ENCODE measurements at regions not wholly inside any gene's neighbourhood (a gene's known extent, or its start where the extent isn't known, plus 50 kb on each side); places are given as distances from the start of the nearest gene placed in this dataset.

- no peaks in the 10 kb centered on the region for H3K36me3 Mint-ChIP-seq
- peaks cover 30% of the 10 kb centered on the region for H3K27me3 Mint-ChIP-seq
- no peaks in the 10 kb centered on the region for H3K9me3 Mint-ChIP-seq
- no peak overlapping the region for H3K27ac Mint-ChIP-seq
- H3K4me1 Mint-ChIP-seq: no peaks in the 10 kb centered on the region
- H3K4me3 Mint-ChIP-seq: no peak overlapping the region
Observed at GRCh38 chr1:37262439-37263170, 211.8 kb upstream of the ZC3H12A start.

GRCh38 chr1:37265156-37265555, 209.2 kb upstream of the ZC3H12A start:
- no peak overlapping the region for H3K27ac Mint-ChIP-seq
- H3K27me3 Mint-ChIP-seq: peaks cover 17% of the 10 kb centered on the region
- no peaks in the 10 kb centered on the region for H3K4me1 Mint-ChIP-seq
- H3K9me3 Mint-ChIP-seq: no peaks in the 10 kb centered on the region
- no peak overlapping the region for H3K4me3 Mint-ChIP-seq
- H3K36me3 Mint-ChIP-seq: no peaks in the 10 kb centered on the region

- Mint-ChIP-seq H3K4me3 (no peak overlapping the region), H3K27ac (no peak overlapping the region), H3K36me3 (no peaks in the 10 kb centered on the region), H3K27me3 (peaks cover 16% of the 10 kb centered on the region), H3K9me3 (no peaks in the 10 kb centered on the region), H3K4me1 (no peaks in the 10 kb centered on the region)
Observed at GRCh38 chr1:37265786-37266667, 208.4 kb upstream of the ZC3H12A start.

- H3K27me3 Mint-ChIP-seq: peaks cover 12% of the 10 kb centered on the region
- no peaks in the 10 kb centered on the region for H3K36me3 Mint-ChIP-seq
- H3K4me1 Mint-ChIP-seq: no peaks in the 10 kb centered on the region
- H3K4me3 Mint-ChIP-seq: no peak overlapping the region
- no peak overlapping the region for H3K27ac Mint-ChIP-seq
- H3K9me3 Mint-ChIP-seq: no peaks in the 10 kb centered on the region
Observed at GRCh38 chr1:37267111-37267835, 207.1 kb upstream of the ZC3H12A start.

- H3K4me1 Mint-ChIP-seq: no peaks in the 10 kb centered on the region
Observed at GRCh38 chr1:37270639-37271038, 203.7 kb upstream of the ZC3H12A start.

GRCh38 chr1:37272626-37273025, 201.8 kb upstream of the ZC3H12A start:
- H3K9me3 Mint-ChIP-seq: no peaks in the 10 kb centered on the region
- H3K4me1 Mint-ChIP-seq: no peaks in the 10 kb centered on the region
- no peaks in the 10 kb centered on the region for H3K36me3 Mint-ChIP-seq
- peaks cover 5% of the 10 kb centered on the region for H3K27me3 Mint-ChIP-seq
- H3K4me3 Mint-ChIP-seq: no peak overlapping the region
- H3K27ac Mint-ChIP-seq: no peak overlapping the region

More at GRCh38 chr1:37270639-37271038, 203.7 kb upstream of the ZC3H12A start:
- Mint-ChIP-seq H3K27me3 (peaks cover 5% of the 10 kb centered on the region), H3K36me3 (no peaks in the 10 kb centered on the region), H3K4me3 (no peak overlapping the region), H3K9me3 (no peaks in the 10 kb centered on the region), H3K27ac (no peak overlapping the region)

GRCh38 chr1:37274486-37274885, 199.9 kb upstream of the ZC3H12A start:
- peaks cover under 1% of the 10 kb centered on the region for H3K9me3 Mint-ChIP-seq
- H3K36me3 Mint-ChIP-seq: no peaks in the 10 kb centered on the region
- no peaks in the 10 kb centered on the region for H3K4me1 Mint-ChIP-seq
- no peak overlapping the region for H3K27ac Mint-ChIP-seq
- H3K4me3 Mint-ChIP-seq: no peak overlapping the region
- H3K27me3 Mint-ChIP-seq: peaks cover 9% of the 10 kb centered on the region

GRCh38 chr1:37274938-37275631, 199.3 kb upstream of the ZC3H12A start:
- Mint-ChIP-seq H3K27me3 (peaks cover 14% of the 10 kb centered on the region), H3K4me1 (no peaks in the 10 kb centered on the region), H3K27ac (no peak overlapping the region)

GRCh38 chr1:37277366-37277765, 197.0 kb upstream of the ZC3H12A start:
- peaks cover 18% of the 10 kb centered on the region for H3K27me3 Mint-ChIP-seq
- no peak overlapping the region for H3K4me3 Mint-ChIP-seq
- peak overlapping the region; percentile 52 for H3K27ac Mint-ChIP-seq
- no peaks in the 10 kb centered on the region for H3K4me1 Mint-ChIP-seq
- no peaks in the 10 kb centered on the region for H3K36me3 Mint-ChIP-seq
- H3K9me3 Mint-ChIP-seq: peaks cover 11% of the 10 kb centered on the region

More at GRCh38 chr1:37274938-37275631, 199.3 kb upstream of the ZC3H12A start:
- no peaks in the 10 kb centered on the region for H3K36me3 Mint-ChIP-seq
- peaks cover 6% of the 10 kb centered on the region for H3K9me3 Mint-ChIP-seq
- H3K4me3 Mint-ChIP-seq: no peak overlapping the region

- H3K27ac Mint-ChIP-seq: no peak overlapping the region
- no peaks in the 10 kb centered on the region for H3K4me1 Mint-ChIP-seq
- H3K36me3 Mint-ChIP-seq: no peaks in the 10 kb centered on the region
- peaks cover 26% of the 10 kb centered on the region for H3K27me3 Mint-ChIP-seq
- H3K4me3 Mint-ChIP-seq: no peak overlapping the region
- H3K9me3 Mint-ChIP-seq: peaks cover 19% of the 10 kb centered on the region
Observed at GRCh38 chr1:37281354-37281753, 193.0 kb upstream of the ZC3H12A start.

- Mint-ChIP-seq H3K27me3 (peaks cover 26% of the 10 kb centered on the region), H3K4me1 (no peaks in the 10 kb centered on the region), H3K36me3 (no peaks in the 10 kb centered on the region)
Observed at GRCh38 chr1:37282764-37283163, 191.6 kb upstream of the ZC3H12A start.

GRCh38 chr1:37284053-37284452, 190.3 kb upstream of the ZC3H12A start:
- H3K27ac Mint-ChIP-seq: no peak overlapping the region
- H3K27me3 Mint-ChIP-seq: peaks cover 21% of the 10 kb centered on the region
- no peaks in the 10 kb centered on the region for H3K36me3 Mint-ChIP-seq
- peaks cover 19% of the 10 kb centered on the region for H3K9me3 Mint-ChIP-seq
- H3K4me3 Mint-ChIP-seq: no peak overlapping the region
- no peaks in the 10 kb centered on the region for H3K4me1 Mint-ChIP-seq

More at GRCh38 chr1:37282764-37283163, 191.6 kb upstream of the ZC3H12A start:
- H3K9me3 Mint-ChIP-seq: peaks cover 19% of the 10 kb centered on the region
- H3K27ac Mint-ChIP-seq: no peak overlapping the region
- no peak overlapping the region for H3K4me3 Mint-ChIP-seq

- no peaks in the 10 kb centered on the region for H3K36me3 Mint-ChIP-seq
- H3K4me1 Mint-ChIP-seq: no peaks in the 10 kb centered on the region
- H3K27me3 Mint-ChIP-seq: peaks cover 10% of the 10 kb centered on the region
- no peak overlapping the region for H3K4me3 Mint-ChIP-seq
- no peak overlapping the region for H3K27ac Mint-ChIP-seq
- H3K9me3 Mint-ChIP-seq: peaks cover 7% of the 10 kb centered on the region
Observed at GRCh38 chr1:37286881-37287280, 187.5 kb upstream of the ZC3H12A start.

GRCh38 chr1:37288900-37289299, 185.5 kb upstream of the ZC3H12A start:
- Mint-ChIP-seq H3K27ac (no peak overlapping the region), H3K36me3 (no peaks in the 10 kb centered on the region), H3K27me3 (peaks cover 4% of the 10 kb centered on the region), H3K9me3 (peaks cover 7% of the 10 kb centered on the region), H3K4me1 (no peaks in the 10 kb centered on the region), H3K4me3 (no peak overlapping the region)

GRCh38 chr1:37290718-37291117, 183.7 kb upstream of the ZC3H12A start:
- H3K4me3 Mint-ChIP-seq: no peak overlapping the region
- no peaks in the 10 kb centered on the region for H3K9me3 Mint-ChIP-seq
- H3K27ac Mint-ChIP-seq: no peak overlapping the region
- H3K4me1 Mint-ChIP-seq: no peaks in the 10 kb centered on the region
- H3K36me3 Mint-ChIP-seq: no peaks in the 10 kb centered on the region
- H3K27me3 Mint-ChIP-seq: no peaks in the 10 kb centered on the region
